OCI-LY3 (cell line): ENCODE measurements at regions not wholly inside any gene's neighbourhood (a gene's known extent, or its start where the extent isn't known, plus 50 kb on each side); places are given as distances from the start of the nearest gene placed in this dataset.
"Not testable (repeated sequence)": the region's sequence is repeated elsewhere in the genome, so short reads cannot be mapped to it uniquely, and the experiment has no call there.

ENCODE experiments used
- CTCF ChIP-seq: fragments of 200-600, 300-600 bp; sonication (generic); IDR thresholded peaks from 2 replicates; pipeline ENCODE4 v1.5.1; 2014; ENCODE audit warnings: antibody characterized with exemption, low read length, low read depth
- EZH2phosphoT487 ChIP-seq: fragments of 200-600 bp; shearing (Covaris generic); IDR thresholded peaks from 2 replicates; pipeline ENCODE4 v1.6.1; 2018; ENCODE audit warnings: antibody characterized with exemption, mixed run types, low read depth

- TF ChIP-seq CTCF, EZH2phosphoT487: not testable (repeated sequence)
Measured at GRCh38 chr4:49226216-49226866, 240.3 kb downstream of the CWH43 start.
